Keratinocyte (primary cell): ENCODE measurements at regions not wholly inside any gene's neighbourhood (a gene's known extent, or its start where the extent isn't known, plus 50 kb on each side); places are given as distances from the start of the nearest gene placed in this dataset.

Source experiments
- EZH2 ChIP-seq: IDR thresholded peaks from one replicate; pipeline ENCODE4 v1.6.1; 2012; ENCODE audit warnings: inconsistent platforms, mild to moderate bottlenecking, low read length, moderate library complexity
- TF ChIP-seq, protein P1 (sequence below), 3 experiments: IDR thresholded peaks in 1 of 3; conservative IDR thresholded peaks in 1 of 3; optimal IDR thresholded peaks in 1 of 3; 2 replicates in 2 of 3; 3 replicates in 1 of 3; pipeline versions ENCODE3 to v1.5.1; 2011; ENCODE audit warnings: low read length in 3 of 3, mild to moderate bottlenecking in 3 of 3, moderate library complexity in 2 of 3, control low read depth in 1 of 3, inconsistent platforms in 1 of 3; ENCODE audit not compliant: insufficient read depth in 2 of 3; ENCODE audit errors: extremely low read depth in 1 of 3

DNA sequence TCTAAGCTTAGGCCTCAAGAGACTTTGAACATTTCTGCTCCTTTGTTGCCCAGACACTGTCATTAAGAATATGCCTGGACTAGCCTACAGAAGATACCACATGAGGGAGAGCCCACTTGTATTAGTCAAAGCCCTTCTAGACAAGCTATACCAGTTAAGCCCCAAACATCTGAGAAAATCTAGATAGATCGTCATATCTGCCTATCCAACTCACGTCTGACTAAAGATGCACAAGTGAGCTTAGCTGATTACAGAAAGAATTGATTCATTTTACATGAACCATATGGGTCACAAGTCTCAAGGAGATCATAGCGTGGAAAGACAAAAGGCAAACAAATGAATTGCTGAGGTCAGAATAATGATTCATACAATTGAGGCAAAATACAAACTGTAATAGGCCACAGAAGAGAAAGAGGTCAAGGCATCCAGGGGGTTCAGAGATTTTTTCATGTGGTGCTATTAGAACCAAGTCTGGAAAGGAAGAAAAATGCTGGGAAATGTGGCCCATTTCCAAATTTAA lies 1155.5 kb upstream of the TENM4 start:
- TF ChIP-seq, protein P1, sequence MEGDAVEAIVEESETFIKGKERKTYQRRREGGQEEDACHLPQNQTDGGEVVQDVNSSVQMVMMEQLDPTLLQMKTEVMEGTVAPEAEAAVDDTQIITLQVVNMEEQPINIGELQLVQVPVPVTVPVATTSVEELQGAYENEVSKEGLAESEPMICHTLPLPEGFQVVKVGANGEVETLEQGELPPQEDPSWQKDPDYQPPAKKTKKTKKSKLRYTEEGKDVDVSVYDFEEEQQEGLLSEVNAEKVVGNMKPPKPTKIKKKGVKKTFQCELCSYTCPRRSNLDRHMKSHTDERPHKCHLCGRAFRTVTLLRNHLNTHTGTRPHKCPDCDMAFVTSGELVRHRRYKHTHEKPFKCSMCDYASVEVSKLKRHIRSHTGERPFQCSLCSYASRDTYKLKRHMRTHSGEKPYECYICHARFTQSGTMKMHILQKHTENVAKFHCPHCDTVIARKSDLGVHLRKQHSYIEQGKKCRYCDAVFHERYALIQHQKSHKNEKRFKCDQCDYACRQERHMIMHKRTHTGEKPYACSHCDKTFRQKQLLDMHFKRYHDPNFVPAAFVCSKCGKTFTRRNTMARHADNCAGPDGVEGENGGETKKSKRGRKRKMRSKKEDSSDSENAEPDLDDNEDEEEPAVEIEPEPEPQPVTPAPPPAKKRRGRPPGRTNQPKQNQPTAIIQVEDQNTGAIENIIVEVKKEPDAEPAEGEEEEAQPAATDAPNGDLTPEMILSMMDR (optimal IDR thresholded peaks at IDR 0.05 in 1 of 3, IDR thresholded peaks at IDR 0.05 in 1 of 3, conservative IDR thresholded peaks at IDR 0.05 in 1 of 3; ENCODE audit: extremely low read depth in 1 of 3, insufficient read depth in 2 of 3, low read length in 3 of 3): no peak
- no peak for TF ChIP-seq EZH2
